Sigmoid colon (tissue), 6 donors: ENCODE measurements at regions not wholly inside any gene's neighbourhood (a gene's known extent, or its start where the extent isn't known, plus 50 kb on each side); places are given as distances from the start of the nearest gene placed in this dataset.

Experiments
- DNase-seq: peaks from one replicate; pipeline ENCODE4 v3.0.0-alpha.2; 2019
- H3K27ac ChIP-seq, 4 donors: fragments of 200-600 bp; sonication (generic); one replicate each; pipeline ENCODE4 v1.5.1; 2016 to 2019; ENCODE audit warnings: mild to moderate bottlenecking in 1 of 4
- H3K27me3 ChIP-seq, 3 donors: fragments of 200-600 bp; sonication (generic); one replicate each; pipeline ENCODE4 v1.5.1; 2019; ENCODE audit warnings: mild to moderate bottlenecking in 1 of 3
- H3K36me3 ChIP-seq, 4 donors: fragments of 200-600 bp; sonication (generic); one replicate each; pipeline ENCODE4 v1.5.1; 2016 to 2019
- H3K4me1 ChIP-seq, 4 donors: fragments of 200-600 bp; sonication (generic); one replicate each; pipeline ENCODE4 v1.5.1; 2017 to 2019
- H3K4me3 ChIP-seq, 4 donors: fragments of 200-600 bp; sonication (generic); one replicate each; pipeline ENCODE4 v1.5.1; 2017 to 2019; ENCODE audit warnings: mild to moderate bottlenecking in 2 of 4, moderate library complexity in 1 of 4
- H3K9me3 ChIP-seq, 4 donors: fragments of 200-600 bp in 3 of 4; sonication (generic) in 3 of 4; one replicate each; pipeline versions ENCODE4 v1.5.1 to v1.6.1; 2013 to 2019
- CTCF ChIP-seq, 4 experiments: fragments of 450-650 bp in 3 of 4; fragments of 200-600 bp in 1 of 4; IDR thresholded peaks; one replicate each; pipeline ENCODE4 v1.5.1; 2016 to 2019; ENCODE audit warnings: antibody characterized with exemption in 4 of 4, mild to moderate bottlenecking in 3 of 4, moderate library complexity in 2 of 4
- EP300 ChIP-seq, 4 donors: sonication (generic); formaldehyde crosslinking; IDR thresholded peaks; one replicate each; pipeline ENCODE4 v1.6.1; 2017; ENCODE audit warnings: antibody characterized with exemption in 4 of 4
- POLR2A ChIP-seq, 2 donors: fragments of 450-650 bp; IDR thresholded peaks; one replicate each; pipeline ENCODE4 v1.6.1; 2016; ENCODE audit warnings: antibody characterized with exemption in 2 of 2, mild to moderate bottlenecking in 2 of 2, moderate library complexity in 2 of 2
- POLR2AphosphoS5 ChIP-seq, 4 donors: sonication (generic); formaldehyde crosslinking; IDR thresholded peaks; one replicate each; pipeline ENCODE4 v1.6.1; 2017; ENCODE audit warnings: antibody characterized with exemption in 4 of 4
- WGBS, 2 donors: extraction: QIAGEN DNeasy Blood & Tissue Kit; methylation state at CpG; one replicate each; pipeline ENCODE4 v1.1.7; 2013; 5-methylcytosine and 5-hydroxymethylcytosine counted together
- intact Hi-C: fragments of 100-400 bp; cut with DNase I; formaldehyde crosslinking; loops from one replicate; pipeline ENCODE4 v1.15.1; 2023
- donor health status: healthy with polysubstance abuse.
- donor health status: healthy.

GRCh38 chr4:111400741-111401140 lies 744.5 kb upstream of the FAM241A start:
- no peak for TF ChIP-seq CTCF (IDR thresholded peaks at IDR 0.05)
- TF ChIP-seq POLR2A (IDR thresholded peaks at IDR 0.05): no peak
- TF ChIP-seq POLR2AphosphoS5 (IDR thresholded peaks at IDR 0.05): peak in 1 of 4 donors; percentile 7
- TF ChIP-seq EP300 (IDR thresholded peaks at IDR 0.05): no peak
- 18 to 48% methylated on average over 4 of the region's 4 CpGs for WGBS, 2 donors
- no peaks in the 10 kb centered on the region for H3K27me3 ChIP-seq
- intact Hi-C loops: no loop called here
- peak overlapping the region in 1 of 4 donors; percentile 21 for H3K27ac ChIP-seq
- peaks cover 0 to 30% (median 24%) of the 10 kb centered on the region in 4 donors for H3K4me1 ChIP-seq
- no peak for DNase-seq
- no peak overlapping the region for H3K4me3 ChIP-seq
- H3K9me3 ChIP-seq: no peaks in the 10 kb centered on the region
- no peaks in the 10 kb centered on the region for H3K36me3 ChIP-seq

GRCh38 chr4:111404673-111405072 lies 740.6 kb upstream of the FAM241A start:
- no peak for DNase-seq
- no peak overlapping the region for H3K27ac ChIP-seq
- H3K27me3 ChIP-seq: no peaks in the 10 kb centered on the region
- intact Hi-C loops: no loop called here
- peaks cover 0 to 17% (median 16%) of the 10 kb centered on the region in 4 donors for H3K4me1 ChIP-seq
- no peaks in the 10 kb centered on the region for H3K9me3 ChIP-seq
- WGBS, 2 donors: 83 to 91% methylated on average over 3 of the region's 3 CpGs
- H3K36me3 ChIP-seq: no peaks in the 10 kb centered on the region
- no peak overlapping the region for H3K4me3 ChIP-seq
- TF ChIP-seq POLR2A (IDR thresholded peaks at IDR 0.05): no peak
- TF ChIP-seq POLR2AphosphoS5 (IDR thresholded peaks at IDR 0.05): no peak
- TF ChIP-seq CTCF (IDR thresholded peaks at IDR 0.05): no peak
- TF ChIP-seq EP300 (IDR thresholded peaks at IDR 0.05): no peak

DNA sequence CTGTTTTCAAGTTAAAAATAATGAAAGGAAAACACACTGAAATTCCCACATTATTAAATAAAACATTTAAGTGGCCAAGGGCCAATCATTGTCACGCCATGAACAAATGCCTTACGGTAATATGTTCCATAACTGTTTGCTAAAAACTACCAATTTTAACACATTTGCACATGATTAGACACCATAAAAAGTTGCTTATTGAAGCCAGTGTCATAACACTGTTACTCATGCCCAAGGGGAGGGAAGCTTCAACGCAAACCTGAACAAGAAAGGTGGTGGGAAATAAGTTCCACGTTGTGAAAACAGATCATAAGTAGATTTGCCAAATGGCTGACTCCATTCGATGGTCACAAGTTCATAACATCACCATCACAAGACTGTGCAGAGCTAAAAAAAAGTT lies 739.3 kb upstream of the FAM241A start:
- no peaks in the 10 kb centered on the region for H3K36me3 ChIP-seq
- no peaks in the 10 kb centered on the region for H3K9me3 ChIP-seq
- peaks cover 0 to 4% (median 4%) of the 10 kb centered on the region in 4 donors for H3K4me1 ChIP-seq
- TF ChIP-seq POLR2AphosphoS5 (IDR thresholded peaks at IDR 0.05): no peak
- TF ChIP-seq CTCF (IDR thresholded peaks at IDR 0.05): no peak
- TF ChIP-seq EP300 (IDR thresholded peaks at IDR 0.05): no peak
- no peak for TF ChIP-seq POLR2A (IDR thresholded peaks at IDR 0.05)
- no peak overlapping the region for H3K27ac ChIP-seq
- DNase-seq: no peak
- 76 to 88% methylated on average over 5 of the region's 5 CpGs for WGBS, 2 donors
- intact Hi-C loops: no loop called here
- no peaks in the 10 kb centered on the region for H3K27me3 ChIP-seq
- no peak overlapping the region for H3K4me3 ChIP-seq

- intact Hi-C loops: no loop called here
- DNase-seq: no peak
- no peak for TF ChIP-seq CTCF (IDR thresholded peaks at IDR 0.05)
- no peaks in the 10 kb centered on the region for H3K4me1 ChIP-seq
- no peak overlapping the region for H3K27ac ChIP-seq
- no peaks in the 10 kb centered on the region for H3K9me3 ChIP-seq
- no peaks in the 10 kb centered on the region for H3K36me3 ChIP-seq
- H3K4me3 ChIP-seq: no peak overlapping the region
- H3K27me3 ChIP-seq: no peaks in the 10 kb centered on the region
These were observed 734.7 kb upstream of the FAM241A start for GRCh38 chr4:111410571-111410970.

- intact Hi-C loops: no loop called here
- no peaks in the 10 kb centered on the region for H3K4me1 ChIP-seq
- no peak for DNase-seq
- no peaks in the 10 kb centered on the region for H3K36me3 ChIP-seq
- no peak overlapping the region for H3K27ac ChIP-seq
- H3K9me3 ChIP-seq: no peaks in the 10 kb centered on the region
- H3K27me3 ChIP-seq: no peaks in the 10 kb centered on the region
- no peak overlapping the region for H3K4me3 ChIP-seq
- no peak for TF ChIP-seq POLR2AphosphoS5 (IDR thresholded peaks at IDR 0.05)
- no peak for TF ChIP-seq EP300 (IDR thresholded peaks at IDR 0.05)
- TF ChIP-seq POLR2A (IDR thresholded peaks at IDR 0.05): no peak
These were observed 727.7 kb upstream of the FAM241A start for GRCh38 chr4:111417521-111417920.
